HUES6 (cell line): ENCODE measurements at regions not wholly inside any gene's neighbourhood (a gene's known extent, or its start where the extent isn't known, plus 50 kb on each side); places are given as distances from the start of the nearest gene placed in this dataset.

Source experiments
- H3K27ac ChIP-seq: 2 replicates; pipeline ENCODE4 v1.7.0; 2013; ENCODE audit warnings: low read depth, mild to moderate bottlenecking, low read length, inconsistent platforms
- H3K27me3 ChIP-seq: 2 replicates; pipeline ENCODE4 v1.6.1; 2013; ENCODE audit warnings: low read length; ENCODE audit not compliant: control insufficient read depth, insufficient read depth
- H3K36me3 ChIP-seq: 2 replicates; pipeline ENCODE4 v1.6.1; 2013; ENCODE audit warnings: low read length; ENCODE audit not compliant: control insufficient read depth, insufficient read depth
- H3K4me1 ChIP-seq: 2 replicates; pipeline ENCODE4 v1.6.1; 2013; ENCODE audit warnings: low read length; ENCODE audit not compliant: control insufficient read depth, insufficient read depth
- H3K4me3 ChIP-seq: 2 replicates; pipeline ENCODE4 v1.5.1; 2013; ENCODE audit warnings: low read depth, low read length
- H3K9ac ChIP-seq: one replicate; pipeline ENCODE4 v1.6.1; 2013; ENCODE audit warnings: mild to moderate bottlenecking, low read length
- H3K9me3 ChIP-seq: 2 replicates; pipeline ENCODE4 v1.6.1; 2013; ENCODE audit warnings: low read depth, low read length; ENCODE audit not compliant: control insufficient read depth, insufficient read depth

GRCh38 chr10:28929942-28930341 is 252.6 kb downstream of the BAMBI start:
- peaks cover 10% of the 10 kb centered on the region; the same call in 1 of the 2 replicates for H3K9me3 ChIP-seq
- H3K4me3 ChIP-seq: no peak overlapping the region
- H3K27me3 ChIP-seq: 0 out of 2 replicates have a peak, but pooled peaks cover under 1% of the 10 kb centered on the region
- peaks cover 6% of the 10 kb centered on the region for H3K4me1 ChIP-seq
- H3K27ac ChIP-seq: no peak overlapping the region
- no peaks in the 10 kb centered on the region for H3K36me3 ChIP-seq
- no peak overlapping the region for H3K9ac ChIP-seq

- H3K9me3 ChIP-seq: peaks cover 10% of the 10 kb centered on the region; the same call in 1 of the 2 replicates
- H3K4me1 ChIP-seq: no peaks in the 10 kb centered on the region
- no peaks in the 10 kb centered on the region for H3K36me3 ChIP-seq
- no peak overlapping the region for H3K9ac ChIP-seq
- no peaks in the 10 kb centered on the region for H3K27me3 ChIP-seq
- H3K4me3 ChIP-seq: no peak overlapping the region
- H3K27ac ChIP-seq: no peak overlapping the region
These were observed 253.5 kb downstream of the BAMBI start for GRCh38 chr10:28930514-28931495.

GRCh38 chr10:28935061-28935460 is 257.7 kb downstream of the BAMBI start:
- no peak overlapping the region for H3K4me3 ChIP-seq
- H3K9ac ChIP-seq: no peak overlapping the region
- peaks cover 7% of the 10 kb centered on the region; the same call in 1 of the 2 replicates for H3K9me3 ChIP-seq
- H3K36me3 ChIP-seq: no peaks in the 10 kb centered on the region
- H3K27me3 ChIP-seq: no peaks in the 10 kb centered on the region
- no peak overlapping the region for H3K27ac ChIP-seq
- peaks cover 4% of the 10 kb centered on the region; the same call in 1 of the 2 replicates for H3K4me1 ChIP-seq

GRCh38 chr10:28937959-28938358 is 260.6 kb downstream of the BAMBI start:
- Histone ChIP-seq H3K4me3 (no peak overlapping the region), H3K9ac (no peak overlapping the region), H3K27ac (no peak overlapping the region), H3K27me3 (no peaks in the 10 kb centered on the region), H3K4me1 (peaks cover 12% of the 10 kb centered on the region), H3K36me3 (no peaks in the 10 kb centered on the region), H3K9me3 (peaks cover 7% of the 10 kb centered on the region; the same call in 1 of the 2 replicates)

GRCh38 chr10:28938745-28939144 is 261.4 kb downstream of the BAMBI start:
- Histone ChIP-seq H3K9me3 (peaks cover under 1% of the 10 kb centered on the region; the same call in 1 of the 2 replicates), H3K4me1 (peaks cover 12% of the 10 kb centered on the region), H3K9ac (no peak overlapping the region), H3K36me3 (no peaks in the 10 kb centered on the region), H3K27ac (no peak overlapping the region), H3K4me3 (peak overlapping the region; percentile 66; the same call in 1 of the 2 replicates), H3K27me3 (no peaks in the 10 kb centered on the region)

GRCh38 chr10:28939281-28940157 is 262.2 kb downstream of the BAMBI start:
- Histone ChIP-seq H3K4me1 (peaks cover 12% of the 10 kb centered on the region), H3K9ac (peak overlapping the region; percentile 44), H3K27ac (peak overlapping the region; percentile 33; the same call in 1 of the 2 replicates), H3K27me3 (no peaks in the 10 kb centered on the region), H3K4me3 (peak overlapping the region; percentile 66), H3K9me3 (peaks cover 4% of the 10 kb centered on the region; the same call in 1 of the 2 replicates), H3K36me3 (no peaks in the 10 kb centered on the region)

GRCh38 chr10:28940158-28940888 is 263.0 kb downstream of the BAMBI start:
- H3K9ac ChIP-seq: no peak overlapping the region
- H3K27me3 ChIP-seq: no peaks in the 10 kb centered on the region
- H3K36me3 ChIP-seq: no peaks in the 10 kb centered on the region
- H3K4me1 ChIP-seq: peaks cover 12% of the 10 kb centered on the region
- peak overlapping the region; percentile 66 for H3K4me3 ChIP-seq
- H3K9me3 ChIP-seq: peaks cover 4% of the 10 kb centered on the region; the same call in 1 of the 2 replicates
- peak overlapping the region; percentile 36; the same call in 1 of the 2 replicates for H3K27ac ChIP-seq

- 0 out of 2 replicates have a peak, but pooled peaks cover 4% of the 10 kb centered on the region for H3K9me3 ChIP-seq
- H3K36me3 ChIP-seq: no peaks in the 10 kb centered on the region
- H3K27ac ChIP-seq: no peak overlapping the region
- no peaks in the 10 kb centered on the region for H3K27me3 ChIP-seq
- H3K4me1 ChIP-seq: peaks cover 12% of the 10 kb centered on the region
- H3K4me3 ChIP-seq: no peak overlapping the region
- no peak overlapping the region for H3K9ac ChIP-seq
These were observed 264.7 kb downstream of the BAMBI start for GRCh38 chr10:28942012-28942411.

GRCh38 chr10:28945959-28946358 is 268.6 kb downstream of the BAMBI start:
- no peaks in the 10 kb centered on the region for H3K27me3 ChIP-seq
- no peak overlapping the region for H3K9ac ChIP-seq
- no peaks in the 10 kb centered on the region for H3K4me1 ChIP-seq
- H3K27ac ChIP-seq: no peak overlapping the region
- H3K4me3 ChIP-seq: no peak overlapping the region
- H3K9me3 ChIP-seq: 0 out of 2 replicates have a peak, but pooled peaks cover 4% of the 10 kb centered on the region
- no peaks in the 10 kb centered on the region for H3K36me3 ChIP-seq

- H3K36me3 ChIP-seq: no peaks in the 10 kb centered on the region
- no peak overlapping the region for H3K9ac ChIP-seq
- H3K4me3 ChIP-seq: no peak overlapping the region
- no peak overlapping the region for H3K27ac ChIP-seq
- no peaks in the 10 kb centered on the region for H3K27me3 ChIP-seq
- H3K4me1 ChIP-seq: no peaks in the 10 kb centered on the region
- 0 out of 2 replicates have a peak, but pooled peaks cover 4% of the 10 kb centered on the region for H3K9me3 ChIP-seq
These were observed 269.2 kb downstream of the BAMBI start for GRCh38 chr10:28946479-28946878.
